ENCODE measurements at regions not wholly inside any gene's neighbourhood (a gene's known extent, or its start where the extent isn't known, plus 50 kb on each side); places are given as distances from the start of the nearest gene placed in this dataset.
A peak's percentile ranks its signal among the peaks of the same experiment; 100 is the strongest.

- DNase-seq: no peak
Observed at GRCh38 chr3:187932530-187932929, 187.3 kb upstream of the BCL6 start.

GRCh38 chr3:187935623-187936156 lies 190.4 kb upstream of the BCL6 start:
- no peaks in the 10 kb centered on the region for H3K9me3 ChIP-seq
- no peaks in the 10 kb centered on the region for H3K4me1 ChIP-seq
- peak in 2 of 3 donors; percentile 76 to 77 for DNase-seq
- peak overlapping the region in 3 of 4 donors; percentile 23 to 68 (median 52) for H3K27ac ChIP-seq
- H3K36me3 ChIP-seq: no peaks in the 10 kb centered on the region
- H3K4me3 ChIP-seq: peak overlapping the region in 1 of 4 donors; percentile 16
- no peaks in the 10 kb centered on the region for H3K27me3 ChIP-seq
- TF ChIP-seq POLR2A (IDR thresholded peaks at IDR 0.05) (no peak), CTCF (IDR thresholded peaks at IDR 0.05) (no peak)

More at GRCh38 chr3:187932530-187932929, 187.3 kb upstream of the BCL6 start:
- no peaks in the 10 kb centered on the region for H3K27me3 ChIP-seq
- no peak overlapping the region for H3K4me3 ChIP-seq
- no peaks in the 10 kb centered on the region for H3K4me1 ChIP-seq
- no peak overlapping the region for H3K27ac ChIP-seq
- H3K36me3 ChIP-seq: no peaks in the 10 kb centered on the region
- H3K9me3 ChIP-seq: no peaks in the 10 kb centered on the region
- no peak for TF ChIP-seq CTCF (IDR thresholded peaks at IDR 0.05)
- no peak for TF ChIP-seq POLR2A (IDR thresholded peaks at IDR 0.05)

GRCh38 chr3:187936676-187937075 lies 191.4 kb upstream of the BCL6 start:
- DNase-seq: no peak
- Histone ChIP-seq H3K27ac (no peak overlapping the region), H3K4me1 (no peaks in the 10 kb centered on the region), H3K9me3 (no peaks in the 10 kb centered on the region), H3K36me3 (no peaks in the 10 kb centered on the region), H3K27me3 (no peaks in the 10 kb centered on the region), H3K4me3 (no peak overlapping the region)
- TF ChIP-seq POLR2A (IDR thresholded peaks at IDR 0.05) (no peak), CTCF (IDR thresholded peaks at IDR 0.05) (no peak)

- H3K4me1 ChIP-seq: no peaks in the 10 kb centered on the region
- no peak overlapping the region for H3K4me3 ChIP-seq
- H3K36me3 ChIP-seq: no peaks in the 10 kb centered on the region
- DNase-seq: no peak
- no peaks in the 10 kb centered on the region for H3K9me3 ChIP-seq
- no peak overlapping the region for H3K27ac ChIP-seq
- H3K27me3 ChIP-seq: no peaks in the 10 kb centered on the region
- TF ChIP-seq POLR2A (IDR thresholded peaks at IDR 0.05) (no peak), CTCF (IDR thresholded peaks at IDR 0.05) (no peak)
Observed at GRCh38 chr3:187939891-187940290, 194.6 kb upstream of the BCL6 start.

GRCh38 chr3:187941135-187941847 lies 196.0 kb upstream of the BCL6 start:
- TF ChIP-seq CTCF (IDR thresholded peaks at IDR 0.05) (no peak), POLR2A (IDR thresholded peaks at IDR 0.05) (no peak)
- DNase-seq: no peak
- H3K4me3 ChIP-seq: no peak overlapping the region

More at GRCh38 chr3:187941135-187941847, 196.0 kb upstream of the BCL6 start:
- Histone ChIP-seq H3K9me3 (no peaks in the 10 kb centered on the region), H3K4me1 (no peaks in the 10 kb centered on the region), H3K36me3 (no peaks in the 10 kb centered on the region), H3K27me3 (no peaks in the 10 kb centered on the region), H3K27ac (no peak overlapping the region)

Measured in Peyer's patch (tissue), 4 donors.